ENCODE measurements at regions not wholly inside any gene's neighbourhood (a gene's known extent, or its start where the extent isn't known, plus 50 kb on each side); places are given as distances from the start of the nearest gene placed in this dataset.

- H3K4me3 ChIP-seq (ENCODE audit: low read length), result no peak overlapping the region
- H3K4me1 ChIP-seq (ENCODE audit: control insufficient read depth, low read depth, low read length), result no peaks in the 10 kb centered on the region
- H3K9ac ChIP-seq (ENCODE audit: low read length), result no peak overlapping the region
- no peak overlapping the region for H3K27ac ChIP-seq (ENCODE audit: low read length)
- H3K9me3 ChIP-seq (ENCODE audit: control insufficient read depth, low read depth, low read length), result no peaks in the 10 kb centered on the region
- H3K27me3 ChIP-seq (ENCODE audit: control insufficient read depth, insufficient read depth, low read length), result no peaks in the 10 kb centered on the region
- no peaks in the 10 kb centered on the region for H3K36me3 ChIP-seq (ENCODE audit: control insufficient read depth, low read depth, low read length)
Measured at GRCh38 chr7:132051311-132051710, 494.9 kb upstream of the PODXL start.

- Histone ChIP-seq H3K9ac (ENCODE audit: low read length) (no peak overlapping the region), H3K4me3 (ENCODE audit: low read length) (no peak overlapping the region), H3K4me1 (ENCODE audit: control insufficient read depth, low read depth, low read length) (no peaks in the 10 kb centered on the region)
Measured at GRCh38 chr7:132049462-132050304, 493.3 kb upstream of the PODXL start.

GRCh38 chr7:132045481-132045980 is 489.1 kb upstream of the PODXL start:
- Histone ChIP-seq H3K9me3 (ENCODE audit: control insufficient read depth, low read depth, low read length) (no peaks in the 10 kb centered on the region), H3K36me3 (ENCODE audit: control insufficient read depth, low read depth, low read length) (no peaks in the 10 kb centered on the region), H3K27ac (ENCODE audit: low read length) (no peak overlapping the region), H3K9ac (ENCODE audit: low read length) (no peak overlapping the region), H3K4me1 (ENCODE audit: control insufficient read depth, low read depth, low read length) (no peaks in the 10 kb centered on the region), H3K4me3 (ENCODE audit: low read length) (no peak overlapping the region), H3K27me3 (ENCODE audit: control insufficient read depth, insufficient read depth, low read length) (no peaks in the 10 kb centered on the region)

More at GRCh38 chr7:132049462-132050304, 493.3 kb upstream of the PODXL start:
- H3K27ac ChIP-seq (ENCODE audit: low read length), result no peak overlapping the region
- no peaks in the 10 kb centered on the region for H3K27me3 ChIP-seq (ENCODE audit: control insufficient read depth, insufficient read depth, low read length)
- H3K36me3 ChIP-seq (ENCODE audit: control insufficient read depth, low read depth, low read length), result no peaks in the 10 kb centered on the region
- no peaks in the 10 kb centered on the region for H3K9me3 ChIP-seq (ENCODE audit: control insufficient read depth, low read depth, low read length)

GRCh38 chr7:132045002-132045401 is 488.6 kb upstream of the PODXL start:
- Histone ChIP-seq H3K27ac (ENCODE audit: low read length) (no peak overlapping the region), H3K4me1 (ENCODE audit: control insufficient read depth, low read depth, low read length) (no peaks in the 10 kb centered on the region), H3K9ac (ENCODE audit: low read length) (no peak overlapping the region), H3K27me3 (ENCODE audit: control insufficient read depth, insufficient read depth, low read length) (no peaks in the 10 kb centered on the region), H3K36me3 (ENCODE audit: control insufficient read depth, low read depth, low read length) (no peaks in the 10 kb centered on the region), H3K9me3 (ENCODE audit: control insufficient read depth, low read depth, low read length) (no peaks in the 10 kb centered on the region), H3K4me3 (ENCODE audit: low read length) (no peak overlapping the region)

GRCh38 chr7:132044247-132044646 is 487.8 kb upstream of the PODXL start:
- Histone ChIP-seq H3K9ac (ENCODE audit: low read length) (no peak overlapping the region), H3K4me1 (ENCODE audit: control insufficient read depth, low read depth, low read length) (peaks cover 5% of the 10 kb centered on the region), H3K9me3 (ENCODE audit: control insufficient read depth, low read depth, low read length) (no peaks in the 10 kb centered on the region), H3K4me3 (ENCODE audit: low read length) (no peak overlapping the region), H3K27ac (ENCODE audit: low read length) (no peak overlapping the region), H3K36me3 (ENCODE audit: control insufficient read depth, low read depth, low read length) (no peaks in the 10 kb centered on the region), H3K27me3 (ENCODE audit: control insufficient read depth, insufficient read depth, low read length) (no peaks in the 10 kb centered on the region)

- no peaks in the 10 kb centered on the region for H3K9me3 ChIP-seq (ENCODE audit: control insufficient read depth, low read depth, low read length)
- H3K4me1 ChIP-seq (ENCODE audit: control insufficient read depth, low read depth, low read length), result peaks cover 11% of the 10 kb centered on the region
- H3K36me3 ChIP-seq (ENCODE audit: control insufficient read depth, low read depth, low read length), result no peaks in the 10 kb centered on the region
- H3K4me3 ChIP-seq (ENCODE audit: low read length), result no peak overlapping the region
- H3K27ac ChIP-seq (ENCODE audit: low read length), result no peak overlapping the region
- H3K27me3 ChIP-seq (ENCODE audit: control insufficient read depth, insufficient read depth, low read length), result no peaks in the 10 kb centered on the region
- H3K9ac ChIP-seq (ENCODE audit: low read length), result no peak overlapping the region
Measured at GRCh38 chr7:132041108-132041507, 484.7 kb upstream of the PODXL start.

GRCh38 chr7:132035517-132036362 is 479.3 kb upstream of the PODXL start:
- no peaks in the 10 kb centered on the region for H3K36me3 ChIP-seq (ENCODE audit: control insufficient read depth, low read depth, low read length)
- no peak overlapping the region for H3K9ac ChIP-seq (ENCODE audit: low read length)
- no peak overlapping the region for H3K27ac ChIP-seq (ENCODE audit: low read length)
- no peak overlapping the region for H3K4me3 ChIP-seq (ENCODE audit: low read length)
- H3K27me3 ChIP-seq (ENCODE audit: control insufficient read depth, insufficient read depth, low read length), result no peaks in the 10 kb centered on the region
- H3K4me1 ChIP-seq (ENCODE audit: control insufficient read depth, low read depth, low read length), result peaks cover 16% of the 10 kb centered on the region
- no peaks in the 10 kb centered on the region for H3K9me3 ChIP-seq (ENCODE audit: control insufficient read depth, low read depth, low read length)

- no peaks in the 10 kb centered on the region for H3K27me3 ChIP-seq (ENCODE audit: control insufficient read depth, insufficient read depth, low read length)
- no peak overlapping the region for H3K9ac ChIP-seq (ENCODE audit: low read length)
- no peaks in the 10 kb centered on the region for H3K36me3 ChIP-seq (ENCODE audit: control insufficient read depth, low read depth, low read length)
- H3K27ac ChIP-seq (ENCODE audit: low read length), result no peak overlapping the region
- no peaks in the 10 kb centered on the region for H3K9me3 ChIP-seq (ENCODE audit: control insufficient read depth, low read depth, low read length)
- H3K4me3 ChIP-seq (ENCODE audit: low read length), result no peak overlapping the region
- peaks cover 16% of the 10 kb centered on the region for H3K4me1 ChIP-seq (ENCODE audit: control insufficient read depth, low read depth, low read length)
Measured at GRCh38 chr7:132034748-132035416, 478.5 kb upstream of the PODXL start.

GRCh38 chr7:132030883-132031282 is 474.5 kb upstream of the PODXL start:
- Histone ChIP-seq H3K36me3 (ENCODE audit: control insufficient read depth, low read depth, low read length) (no peaks in the 10 kb centered on the region), H3K4me1 (ENCODE audit: control insufficient read depth, low read depth, low read length) (peaks cover 3% of the 10 kb centered on the region), H3K9ac (ENCODE audit: low read length) (no peak overlapping the region), H3K9me3 (ENCODE audit: control insufficient read depth, low read depth, low read length) (no peaks in the 10 kb centered on the region), H3K27me3 (ENCODE audit: control insufficient read depth, insufficient read depth, low read length) (no peaks in the 10 kb centered on the region), H3K4me3 (ENCODE audit: low read length) (no peak overlapping the region), H3K27ac (ENCODE audit: low read length) (no peak overlapping the region)

- Histone ChIP-seq H3K36me3 (ENCODE audit: control insufficient read depth, low read depth, low read length) (no peaks in the 10 kb centered on the region), H3K9ac (ENCODE audit: low read length) (no peak overlapping the region), H3K27ac (ENCODE audit: low read length) (no peak overlapping the region)
Measured at GRCh38 chr7:132030086-132030568, 473.7 kb upstream of the PODXL start.

More at GRCh38 chr7:132030086-132030568, 473.7 kb upstream of the PODXL start:
- Histone ChIP-seq H3K27me3 (ENCODE audit: control insufficient read depth, insufficient read depth, low read length) (no peaks in the 10 kb centered on the region), H3K4me1 (ENCODE audit: control insufficient read depth, low read depth, low read length) (no peaks in the 10 kb centered on the region), H3K4me3 (ENCODE audit: low read length) (no peak overlapping the region), H3K9me3 (ENCODE audit: control insufficient read depth, low read depth, low read length) (no peaks in the 10 kb centered on the region)
